ENCODE measurements at regions not wholly inside any gene's neighbourhood (a gene's known extent, or its start where the extent isn't known, plus 50 kb on each side); places are given as distances from the start of the nearest gene placed in this dataset.

- no peak for TF ChIP-seq MAZ (IDR thresholded peaks at IDR 0.05; ENCODE audit: borderline replicate concordance, low read depth, low read length)
- TF ChIP-seq CEBPB (IDR thresholded peaks at IDR 0.05; ENCODE audit: low read depth, low read length): no peak
- TF ChIP-seq POLR2A (IDR thresholded peaks at IDR 0.05; ENCODE audit: low read depth, low read length): no peak
- TF ChIP-seq, protein P1, sequence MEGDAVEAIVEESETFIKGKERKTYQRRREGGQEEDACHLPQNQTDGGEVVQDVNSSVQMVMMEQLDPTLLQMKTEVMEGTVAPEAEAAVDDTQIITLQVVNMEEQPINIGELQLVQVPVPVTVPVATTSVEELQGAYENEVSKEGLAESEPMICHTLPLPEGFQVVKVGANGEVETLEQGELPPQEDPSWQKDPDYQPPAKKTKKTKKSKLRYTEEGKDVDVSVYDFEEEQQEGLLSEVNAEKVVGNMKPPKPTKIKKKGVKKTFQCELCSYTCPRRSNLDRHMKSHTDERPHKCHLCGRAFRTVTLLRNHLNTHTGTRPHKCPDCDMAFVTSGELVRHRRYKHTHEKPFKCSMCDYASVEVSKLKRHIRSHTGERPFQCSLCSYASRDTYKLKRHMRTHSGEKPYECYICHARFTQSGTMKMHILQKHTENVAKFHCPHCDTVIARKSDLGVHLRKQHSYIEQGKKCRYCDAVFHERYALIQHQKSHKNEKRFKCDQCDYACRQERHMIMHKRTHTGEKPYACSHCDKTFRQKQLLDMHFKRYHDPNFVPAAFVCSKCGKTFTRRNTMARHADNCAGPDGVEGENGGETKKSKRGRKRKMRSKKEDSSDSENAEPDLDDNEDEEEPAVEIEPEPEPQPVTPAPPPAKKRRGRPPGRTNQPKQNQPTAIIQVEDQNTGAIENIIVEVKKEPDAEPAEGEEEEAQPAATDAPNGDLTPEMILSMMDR (conservative IDR thresholded peaks at IDR 0.05; ENCODE audit: low read depth, low read length): no peak
Observed at GRCh38 chr11:112837162-112837826, 123.9 kb upstream of the NCAM1 start.
